ENCODE measurements at regions not wholly inside any gene's neighbourhood (a gene's known extent, or its start where the extent isn't known, plus 50 kb on each side); places are given as distances from the start of the nearest gene placed in this dataset.

GRCh38 chr11:70618431-70619101 lies 220.2 kb downstream of the CTTN start:
- no peak for TF ChIP-seq POLR2A (IDR thresholded peaks at IDR 0.05; ENCODE audit: low read length)
- no peak for TF ChIP-seq GATA1 (IDR thresholded peaks at IDR 0.05; ENCODE audit: low read depth, low read length)

Data from erythroblast (primary cell).